SJSA1 (cell line): ENCODE measurements at regions not wholly inside any gene's neighbourhood (a gene's known extent, or its start where the extent isn't known, plus 50 kb on each side); places are given as distances from the start of the nearest gene placed in this dataset.

Source experiments
- DNase-seq, 2 experiments: peaks; one replicate each; pipeline ENCODE4 v3.0.0-alpha.2; 2015 to 2020; ENCODE audit warnings: low spot score in 2 of 2, low read depth in 1 of 2
- H3K27ac ChIP-seq: fragments of 250-450 bp; sonication (Bioruptor Pico); 2 replicates; pipeline ENCODE4 v1.5.1; 2020; ENCODE audit warnings: mild to moderate bottlenecking, moderate library complexity
- H3K27me3 ChIP-seq: fragments of 250-450 bp; sonication (Bioruptor Pico); replicated peaks from 2 replicates; pipeline ENCODE4 v1.5.1; 2020; ENCODE audit warnings: mild to moderate bottlenecking, moderate library complexity
- H3K36me3 ChIP-seq: fragments of 250-450 bp; sonication (Bioruptor Pico); 2 replicates; pipeline ENCODE4 v1.5.1; 2020; ENCODE audit warnings: mild to moderate bottlenecking
- H3K4me1 ChIP-seq: fragments of 250-450 bp; sonication (Bioruptor Pico); replicated peaks from 2 replicates; pipeline ENCODE4 v1.6.1; 2021; ENCODE audit warnings: mild to moderate bottlenecking
- H3K4me3 ChIP-seq: fragments of 250-450 bp; sonication (Bioruptor Pico); 2 replicates; pipeline ENCODE4 v1.5.1; 2020; ENCODE audit warnings: mild to moderate bottlenecking
- H3K9me3 ChIP-seq: fragments of 250-450 bp; sonication (Bioruptor Pico); replicated peaks from 2 replicates; pipeline ENCODE4 v1.5.1; 2020; ENCODE audit warnings: mild to moderate bottlenecking

DNA sequence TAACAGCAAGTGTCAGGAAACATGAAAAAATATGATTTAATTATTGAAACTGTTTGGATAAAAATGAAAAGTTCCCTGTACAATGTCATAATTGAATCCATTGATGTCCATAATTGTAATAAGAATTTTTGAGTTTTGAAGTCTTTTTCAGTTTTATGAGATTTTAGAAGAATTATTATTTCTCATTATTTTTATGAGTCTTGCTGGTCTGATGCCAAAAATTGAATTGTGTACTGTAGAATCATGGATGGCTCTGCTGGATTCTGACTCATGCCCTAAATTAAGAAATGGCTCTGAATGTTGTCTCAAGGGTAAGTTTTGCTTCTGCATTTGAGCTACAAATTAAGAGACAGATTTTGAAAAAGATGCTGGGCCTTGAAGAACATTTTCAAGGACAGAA is 132.8 kb upstream of the MAP9 start:
- H3K4me1 ChIP-seq, result no peaks in the 10 kb centered on the region
- no peak overlapping the region for H3K27ac ChIP-seq
- no peak overlapping the region for H3K4me3 ChIP-seq
- no peaks in the 10 kb centered on the region for H3K36me3 ChIP-seq
- no peaks in the 10 kb centered on the region for H3K27me3 ChIP-seq
- no peak for DNase-seq
- no peaks in the 10 kb centered on the region for H3K9me3 ChIP-seq

DNA sequence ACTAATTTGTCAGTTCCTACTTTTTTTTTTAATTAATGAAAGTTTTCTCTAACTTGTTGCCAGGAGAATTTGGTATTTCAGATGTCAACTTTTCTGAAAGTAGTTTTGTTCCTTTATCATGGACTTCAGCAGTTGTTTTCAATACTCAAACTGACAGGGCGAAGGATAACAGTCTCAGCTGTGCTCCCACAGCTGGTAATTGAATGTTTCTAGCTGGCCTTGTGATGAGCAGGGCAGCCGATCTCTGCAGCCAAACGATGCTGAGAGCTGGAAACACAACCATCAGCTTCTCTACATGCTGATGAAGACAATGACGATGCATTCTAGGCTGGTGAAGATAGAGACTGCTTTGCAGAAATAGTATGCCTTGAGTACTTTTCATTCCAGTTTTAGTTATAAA is 130.0 kb upstream of the MAP9 start:
- Histone ChIP-seq H3K9me3 (no peaks in the 10 kb centered on the region), H3K27ac (no peak overlapping the region), H3K4me1 (no peaks in the 10 kb centered on the region), H3K36me3 (no peaks in the 10 kb centered on the region), H3K4me3 (no peak overlapping the region), H3K27me3 (no peaks in the 10 kb centered on the region)
- DNase-seq, result no peak

DNA sequence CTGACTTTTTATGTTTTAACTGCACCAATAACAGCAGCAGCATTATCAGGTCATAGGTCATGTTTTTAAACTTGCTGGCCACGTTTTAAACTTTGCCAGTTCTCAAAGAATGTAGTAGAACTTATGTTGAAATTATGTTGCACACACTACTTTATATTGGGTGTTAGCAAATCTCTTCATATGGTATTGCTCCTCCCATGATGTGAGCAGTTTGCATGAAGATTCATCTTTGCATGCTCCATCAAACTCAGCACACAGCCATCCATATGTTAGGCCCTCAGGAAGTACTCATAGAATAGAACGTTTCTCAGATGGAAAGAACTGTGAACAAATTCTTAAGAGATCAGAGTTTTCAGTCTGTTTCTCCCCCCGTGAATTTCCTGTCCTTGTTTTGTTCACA is 128.6 kb upstream of the MAP9 start:
- no peak for DNase-seq
- H3K9me3 ChIP-seq, result no peaks in the 10 kb centered on the region
- H3K27me3 ChIP-seq, result no peaks in the 10 kb centered on the region
- no peaks in the 10 kb centered on the region for H3K4me1 ChIP-seq
- no peak overlapping the region for H3K27ac ChIP-seq
- no peaks in the 10 kb centered on the region for H3K36me3 ChIP-seq
- H3K4me3 ChIP-seq, result no peak overlapping the region

DNA sequence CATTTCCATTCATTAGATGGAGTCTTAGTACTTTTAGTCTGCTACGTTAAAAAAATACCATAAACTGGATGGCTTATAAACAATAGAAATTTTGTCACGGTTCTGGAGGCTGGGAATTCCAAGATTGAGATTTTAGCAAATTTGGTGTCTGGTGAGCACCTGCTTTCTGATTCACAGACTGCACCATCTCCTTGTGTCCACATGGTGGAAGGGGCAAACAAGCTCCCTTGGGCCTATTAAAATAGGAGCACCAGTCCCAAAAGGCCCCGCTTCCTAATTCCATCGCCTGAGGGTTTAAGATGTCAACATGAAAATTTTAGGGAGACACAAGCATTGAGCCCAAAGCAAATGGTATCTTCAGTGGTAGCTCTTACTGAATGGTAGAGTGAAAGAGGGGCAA is 120.5 kb upstream of the MAP9 start:
- DNase-seq, result no peak
- Histone ChIP-seq H3K36me3 (no peaks in the 10 kb centered on the region), H3K27ac (no peak overlapping the region), H3K4me1 (no peaks in the 10 kb centered on the region), H3K9me3 (no peaks in the 10 kb centered on the region), H3K4me3 (no peak overlapping the region), H3K27me3 (no peaks in the 10 kb centered on the region)

DNA sequence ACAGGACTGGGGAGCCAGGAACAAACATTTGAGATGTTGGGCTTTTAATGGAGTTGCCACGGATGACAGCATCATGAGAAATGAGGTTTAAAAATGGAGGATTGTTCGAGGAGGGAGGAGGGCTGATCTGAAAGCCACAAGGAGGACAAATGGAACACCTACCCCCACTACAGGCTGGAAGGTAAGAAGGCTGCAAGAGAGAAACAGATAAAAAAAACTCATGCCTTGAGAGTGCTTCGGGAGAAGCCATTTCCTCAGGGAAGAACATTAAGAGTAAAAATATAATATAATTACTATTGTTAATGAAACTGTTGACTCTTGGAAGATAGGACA is 119.5 kb upstream of the MAP9 start:
- Histone ChIP-seq H3K4me3 (no peak overlapping the region), H3K9me3 (no peaks in the 10 kb centered on the region), H3K27me3 (no peaks in the 10 kb centered on the region), H3K4me1 (no peaks in the 10 kb centered on the region), H3K36me3 (no peaks in the 10 kb centered on the region), H3K27ac (no peak overlapping the region)
- DNase-seq, result no peak

DNA sequence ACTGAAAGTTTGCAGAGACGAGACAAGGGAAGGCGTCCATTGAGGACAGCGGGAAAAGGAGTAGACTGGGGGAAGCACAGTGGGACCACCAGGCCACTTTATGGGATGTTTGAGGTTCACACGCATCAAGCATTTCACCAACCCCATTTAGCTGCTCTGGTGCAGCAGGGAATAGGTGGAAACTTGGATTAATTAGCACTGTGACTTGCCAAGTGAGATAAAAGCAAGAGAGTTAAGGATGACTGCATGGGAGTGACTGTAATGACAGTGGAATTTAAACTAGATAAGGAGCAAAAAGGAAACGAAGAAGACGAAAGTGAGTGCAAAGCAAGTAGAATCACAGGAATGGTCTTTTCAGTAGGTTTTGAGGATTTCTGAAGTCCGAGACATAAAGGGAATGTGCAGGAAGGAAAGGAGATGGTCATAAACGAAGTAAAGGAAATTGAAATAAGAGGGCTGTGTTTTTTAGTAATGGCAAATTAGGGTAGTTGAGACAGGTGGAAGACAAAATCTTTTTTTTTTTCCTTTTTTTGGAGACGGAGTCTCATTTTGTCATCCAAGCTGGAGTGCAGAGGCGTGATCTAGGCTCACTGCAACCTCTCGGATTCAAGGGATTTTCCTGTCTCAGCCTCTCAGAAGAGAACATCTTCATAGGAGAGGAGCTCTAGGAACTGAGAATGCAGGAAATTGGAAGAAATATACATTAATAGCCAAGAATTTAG is 119.0 kb upstream of the MAP9 start:
- Histone ChIP-seq H3K27me3 (no peaks in the 10 kb centered on the region), H3K4me1 (no peaks in the 10 kb centered on the region), H3K36me3 (no peaks in the 10 kb centered on the region), H3K9me3 (no peaks in the 10 kb centered on the region), H3K4me3 (no peak overlapping the region), H3K27ac (no peak overlapping the region)
- no peak for DNase-seq

DNA sequence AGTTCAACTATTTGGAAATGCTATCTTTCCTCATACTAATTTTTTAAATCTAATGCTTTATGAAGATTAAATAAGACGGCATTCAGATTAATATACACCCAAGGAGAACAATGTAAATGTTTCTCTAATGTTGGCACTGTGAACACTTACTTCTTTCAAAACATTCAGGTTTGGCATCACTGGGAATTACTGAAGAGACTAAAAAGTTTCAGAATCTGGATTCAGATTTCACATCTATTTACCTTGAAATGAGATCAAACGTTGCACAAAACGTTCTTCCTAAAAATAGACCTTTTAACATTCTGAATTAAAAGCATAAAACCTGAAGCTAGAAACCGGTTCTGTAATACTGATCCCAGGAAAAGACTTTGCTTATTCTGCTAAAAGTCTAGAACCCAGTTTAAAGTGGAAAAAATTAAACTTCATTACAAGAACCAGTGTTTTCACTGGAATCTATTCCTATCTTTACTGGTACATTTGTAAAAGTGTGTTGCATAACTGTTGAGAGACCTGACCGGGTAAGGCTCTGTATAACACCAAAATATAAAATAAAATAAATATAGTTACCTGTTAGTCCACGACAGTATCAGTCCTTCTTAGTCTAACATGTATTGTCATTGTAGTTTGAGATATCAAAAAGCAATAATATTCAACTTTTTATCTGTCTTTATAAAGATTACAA is 117.4 kb upstream of the MAP9 start:
- H3K4me3 ChIP-seq, result no peak overlapping the region
- no peaks in the 10 kb centered on the region for H3K27me3 ChIP-seq
- no peak overlapping the region for H3K27ac ChIP-seq
- H3K9me3 ChIP-seq, result no peaks in the 10 kb centered on the region
- H3K36me3 ChIP-seq, result no peaks in the 10 kb centered on the region
- no peaks in the 10 kb centered on the region for H3K4me1 ChIP-seq
- no peak for DNase-seq

DNA sequence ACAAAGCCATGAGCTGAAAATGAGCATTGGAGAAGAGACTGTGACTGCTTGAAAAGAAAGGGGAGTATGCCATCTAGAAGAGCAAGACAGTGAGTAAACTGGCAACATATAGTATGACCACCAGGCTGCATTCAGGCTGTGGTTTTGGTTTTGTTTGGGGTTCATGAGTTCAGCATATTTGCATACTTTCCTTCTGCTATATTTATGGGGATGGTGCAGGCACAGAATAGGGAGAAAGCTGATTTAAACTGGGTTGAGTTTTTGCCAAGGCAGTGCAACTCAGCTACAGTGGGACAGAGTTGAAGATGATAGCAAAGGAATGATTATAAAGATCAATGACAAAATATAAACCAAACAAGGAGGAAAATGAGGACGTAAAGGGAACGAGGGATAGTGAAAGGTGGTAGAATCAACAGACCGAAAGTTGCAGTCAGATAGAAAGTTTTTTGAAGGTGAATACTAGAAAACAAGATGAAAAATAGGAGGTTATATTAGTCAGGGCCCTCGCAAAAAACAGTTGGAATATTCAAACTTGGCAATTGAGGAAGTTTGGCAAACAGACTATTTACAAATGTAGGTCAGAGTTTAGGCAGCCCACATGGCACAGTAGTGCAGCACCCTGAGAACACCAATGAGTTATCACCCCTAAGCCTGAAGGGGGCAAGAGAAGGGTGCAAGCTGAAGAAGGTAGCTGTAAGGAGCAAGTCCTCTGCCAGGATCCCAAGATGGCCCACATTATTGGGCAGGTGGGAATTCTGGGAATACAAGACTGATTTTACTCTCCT is 114.8 kb upstream of the MAP9 start:
- no peak for DNase-seq

DNA sequence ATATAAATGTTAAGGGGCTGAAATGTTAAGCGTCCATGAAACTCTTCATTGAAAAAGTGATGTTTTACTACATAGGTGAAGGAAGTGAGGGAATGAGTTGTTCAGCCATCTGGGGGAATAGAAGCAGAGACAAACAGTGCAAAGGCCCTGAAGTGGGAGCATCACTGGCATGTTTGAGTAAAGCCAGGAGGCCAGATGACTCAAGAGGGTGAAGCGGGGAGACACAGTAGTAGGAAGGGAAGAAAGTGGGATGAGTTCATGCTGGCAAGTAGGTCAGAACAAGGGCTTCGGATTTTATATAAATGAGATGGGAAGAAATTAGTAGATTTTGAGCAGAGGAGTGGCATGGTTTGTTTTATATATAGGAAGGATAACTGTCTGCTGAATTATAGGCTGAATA is 112.5 kb upstream of the MAP9 start:
- no peak overlapping the region for H3K27ac ChIP-seq
- H3K4me3 ChIP-seq, result no peak overlapping the region
- no peaks in the 10 kb centered on the region for H3K27me3 ChIP-seq
- no peaks in the 10 kb centered on the region for H3K4me1 ChIP-seq
- no peaks in the 10 kb centered on the region for H3K9me3 ChIP-seq
- DNase-seq, result no peak
- no peaks in the 10 kb centered on the region for H3K36me3 ChIP-seq

More for the DNA sequence above, 114.8 kb upstream of the MAP9 start:
- H3K27ac ChIP-seq, result no peak overlapping the region
- H3K36me3 ChIP-seq, result no peaks in the 10 kb centered on the region
- H3K9me3 ChIP-seq, result no peaks in the 10 kb centered on the region
- no peaks in the 10 kb centered on the region for H3K27me3 ChIP-seq
- H3K4me1 ChIP-seq, result no peaks in the 10 kb centered on the region
- no peak overlapping the region for H3K4me3 ChIP-seq

DNA sequence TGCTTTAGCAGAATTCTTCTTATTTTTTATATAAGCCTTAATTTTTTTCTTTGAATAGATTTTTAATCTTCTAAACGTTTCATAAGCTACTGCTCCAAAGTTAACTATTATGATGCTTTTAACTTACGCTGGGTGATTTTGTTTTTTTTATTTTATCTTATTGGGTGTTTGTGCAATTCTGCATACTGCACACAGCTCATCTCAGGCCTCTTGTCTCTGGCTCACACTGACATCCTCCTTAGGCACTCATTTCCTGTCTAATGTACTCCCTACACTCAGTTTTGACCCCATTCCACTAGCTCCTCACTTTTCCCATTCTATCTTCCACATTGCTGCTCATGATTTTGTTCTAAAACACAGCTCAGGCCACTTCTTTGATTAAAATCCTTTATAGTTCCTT is 111.9 kb upstream of the MAP9 start:
- DNase-seq, result no peak
- no peaks in the 10 kb centered on the region for H3K4me1 ChIP-seq
- H3K27me3 ChIP-seq, result no peaks in the 10 kb centered on the region
- H3K36me3 ChIP-seq, result no peaks in the 10 kb centered on the region
- no peak overlapping the region for H3K27ac ChIP-seq
- no peak overlapping the region for H3K4me3 ChIP-seq
- H3K9me3 ChIP-seq, result no peaks in the 10 kb centered on the region

DNA sequence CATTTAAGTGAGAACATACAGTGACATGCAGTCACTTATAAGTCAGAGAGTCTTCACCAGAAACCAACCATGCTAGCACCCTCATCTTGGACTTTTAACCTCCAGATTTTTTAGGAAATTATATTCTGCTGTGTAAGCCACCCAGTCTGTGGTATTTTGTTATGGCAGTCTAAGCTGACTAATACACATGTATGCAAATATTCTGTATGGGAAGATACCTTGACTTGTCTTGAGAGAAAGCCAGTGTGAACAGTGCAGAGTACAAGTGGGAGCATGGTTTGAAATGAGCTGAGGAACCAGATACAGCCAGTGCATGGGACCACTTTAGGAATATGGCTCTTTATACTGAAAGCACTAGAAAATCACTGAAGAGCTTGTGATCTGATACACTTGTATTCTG is 110.4 kb upstream of the MAP9 start:
- H3K9me3 ChIP-seq, result no peaks in the 10 kb centered on the region
- H3K27me3 ChIP-seq, result no peaks in the 10 kb centered on the region
- no peaks in the 10 kb centered on the region for H3K36me3 ChIP-seq
- H3K4me3 ChIP-seq, result no peak overlapping the region
- H3K27ac ChIP-seq, result no peak overlapping the region
- no peaks in the 10 kb centered on the region for H3K4me1 ChIP-seq
- DNase-seq, result no peak

DNA sequence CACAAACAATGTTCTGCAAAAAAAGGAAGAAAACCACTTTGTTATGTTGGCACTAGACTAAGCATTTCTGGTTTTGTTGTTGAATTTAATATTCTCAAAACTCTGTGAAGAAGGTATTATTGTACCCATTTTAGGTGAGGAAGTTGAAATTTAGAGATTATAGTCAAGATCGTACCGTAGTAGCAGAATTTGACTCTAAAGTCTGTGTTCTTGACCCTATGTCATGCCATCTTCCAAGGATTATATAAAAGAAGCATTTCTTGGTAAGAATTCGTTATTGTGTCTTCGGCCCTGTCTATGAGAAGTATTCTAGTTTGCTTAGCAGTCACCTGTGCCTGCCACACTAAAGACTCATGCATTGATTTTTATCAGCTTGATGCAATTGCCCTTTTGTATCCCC is 104.4 kb upstream of the MAP9 start:
- DNase-seq, result no peak
- no peaks in the 10 kb centered on the region for H3K27me3 ChIP-seq
- no peaks in the 10 kb centered on the region for H3K4me1 ChIP-seq
- no peak overlapping the region for H3K27ac ChIP-seq
- H3K36me3 ChIP-seq, result no peaks in the 10 kb centered on the region
- no peak overlapping the region for H3K4me3 ChIP-seq
- no peaks in the 10 kb centered on the region for H3K9me3 ChIP-seq

DNA sequence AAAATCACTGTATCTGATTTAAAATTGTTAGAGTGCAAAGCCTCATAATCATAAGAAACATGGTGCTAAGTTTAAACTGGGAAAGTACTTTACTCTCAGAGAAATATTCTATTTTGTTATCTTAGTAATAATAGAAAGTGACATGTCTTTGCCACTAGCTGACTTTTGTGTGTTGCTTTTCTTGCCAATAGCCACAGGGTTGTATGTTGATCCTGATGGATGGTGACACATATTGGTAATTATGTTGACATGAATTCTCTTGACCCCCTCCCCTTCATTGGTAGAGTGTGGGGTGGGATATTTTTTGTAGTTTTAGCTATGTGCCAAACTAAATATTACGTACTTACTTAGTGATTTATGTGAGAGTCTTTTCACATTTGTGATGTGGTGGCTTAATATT is 103.1 kb upstream of the MAP9 start:
- Histone ChIP-seq H3K27ac (no peak overlapping the region), H3K4me1 (no peaks in the 10 kb centered on the region), H3K9me3 (no peaks in the 10 kb centered on the region), H3K36me3 (no peaks in the 10 kb centered on the region), H3K27me3 (no peaks in the 10 kb centered on the region), H3K4me3 (no peak overlapping the region)
- no peak for DNase-seq

DNA sequence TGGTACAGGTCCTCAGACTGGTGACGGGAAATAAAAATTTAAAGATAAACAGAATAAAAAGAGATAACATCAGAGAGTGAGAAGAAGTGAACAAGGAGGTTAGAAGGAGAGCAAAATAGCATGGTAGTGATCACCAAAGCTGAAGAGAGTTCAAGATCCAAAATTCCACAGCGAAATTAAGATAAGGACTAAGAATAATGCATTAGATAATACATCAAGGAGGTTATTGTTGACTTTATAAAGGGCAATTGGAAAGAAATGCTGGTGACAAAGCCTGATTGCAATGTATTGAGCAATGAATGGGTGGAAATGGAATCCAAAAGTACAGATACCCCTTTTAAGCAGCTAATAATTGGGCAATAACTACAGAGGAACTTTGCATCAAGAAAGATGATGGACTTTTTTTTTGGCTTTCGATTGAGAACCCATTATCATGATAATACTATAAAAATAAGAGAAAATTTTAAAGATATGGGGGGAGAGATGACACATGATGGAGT is 101.6 kb upstream of the MAP9 start:
- Histone ChIP-seq H3K4me3 (no peak overlapping the region), H3K27ac (no peak overlapping the region), H3K4me1 (no peaks in the 10 kb centered on the region), H3K36me3 (no peaks in the 10 kb centered on the region), H3K9me3 (no peaks in the 10 kb centered on the region), H3K27me3 (no peaks in the 10 kb centered on the region)
- no peak for DNase-seq
